SKM-1 treated with dmso at 0.1 percent for 144 hours (cell line): ENCODE measurements at regions not wholly inside any gene's neighbourhood (a gene's known extent, or its start where the extent isn't known, plus 50 kb on each side); places are given as distances from the start of the nearest gene placed in this dataset.
"Not testable (repeated sequence)": the region's sequence is repeated elsewhere in the genome, so short reads cannot be mapped to it uniquely, and the experiment has no call there.

Experiments used
- DNase-seq: peaks from one replicate; lab custom pipeline; 2025; ENCODE audit not compliant: unreplicated experiment; lab: John Stamatoyannopoulos, UW

- DNase-seq = no peak
Measured at GRCh38 chr10:117601716-117602115, 59.2 kb downstream of the EMX2 start.

GRCh38 chr10:117603081-117603480 is 60.5 kb downstream of the EMX2 start:
- DNase-seq = no peak

GRCh38 chr10:117603726-117604125 is 61.2 kb downstream of the EMX2 start:
- no peak for DNase-seq

- DNase-seq = no peak
Measured at GRCh38 chr10:117609095-117609795, 66.7 kb downstream of the EMX2 start.

GRCh38 chr10:117609796-117610170 is 67.2 kb downstream of the EMX2 start:
- DNase-seq = no peak

- DNase-seq = no peak
Measured at GRCh38 chr10:117610321-117610720, 67.8 kb downstream of the EMX2 start.

GRCh38 chr10:117612113-117612512 is 69.6 kb downstream of the EMX2 start:
- DNase-seq = no peak

- no peak for DNase-seq
Measured at GRCh38 chr10:117615649-117616048, 73.1 kb downstream of the EMX2 start.

- no peak for DNase-seq
Measured at GRCh38 chr10:117616179-117616578, 73.6 kb downstream of the EMX2 start.

- no peak for DNase-seq
Measured at GRCh38 chr10:117617086-117617485, 74.5 kb downstream of the EMX2 start.

GRCh38 chr10:117617659-117618058 is 75.1 kb downstream of the EMX2 start:
- no peak for DNase-seq

GRCh38 chr10:117619223-117619622 is 76.7 kb downstream of the EMX2 start:
- no peak for DNase-seq

GRCh38 chr10:117619707-117620405 is 77.3 kb downstream of the EMX2 start:
- no peak for DNase-seq

GRCh38 chr10:117621196-117621595 is 78.7 kb downstream of the EMX2 start:
- no peak for DNase-seq

GRCh38 chr10:117621795-117622420 is 79.4 kb downstream of the EMX2 start:
- DNase-seq = no peak

GRCh38 chr10:117622471-117623184 is 80.1 kb downstream of the EMX2 start:
- no peak for DNase-seq

GRCh38 chr10:117626228-117626627 is 83.7 kb downstream of the EMX2 start:
- DNase-seq = no peak

- no peak for DNase-seq
Measured at GRCh38 chr10:117627561-117627960, 85.0 kb downstream of the EMX2 start.

GRCh38 chr10:117629717-117630116 is 87.2 kb downstream of the EMX2 start:
- DNase-seq = not testable (repeated sequence)

GRCh38 chr10:117631276-117632145 is 89.0 kb downstream of the EMX2 start:
- DNase-seq = no peak

- DNase-seq = no peak
Measured at GRCh38 chr10:117632406-117632805, 89.9 kb downstream of the EMX2 start.
